Omental fat pad (tissue), 3 donors: ENCODE measurements at regions not wholly inside any gene's neighbourhood (a gene's known extent, or its start where the extent isn't known, plus 50 kb on each side); places are given as distances from the start of the nearest gene placed in this dataset.

ENCODE experiments used
- ATAC-seq: fragments of 150-250 bp; one replicate; pipeline ENCODE4 v1.9.1; 2016; ENCODE audit warnings: mild to moderate bottlenecking, moderate library complexity; ENCODE audit not compliant: low FRiP score
- DNase-seq: peaks from one replicate; pipeline ENCODE4 v3.0.0-alpha.2; 2019; ENCODE audit warnings: low spot score
- CTCF ChIP-seq, 3 donors: fragments of 450-650 bp; IDR thresholded peaks; one replicate each; pipeline ENCODE4 v1.5.1; 2016 to 2017; ENCODE audit warnings: antibody characterized with exemption in 3 of 3, mild to moderate bottlenecking in 3 of 3, moderate library complexity in 2 of 3

GRCh38 chr5:145579301-145579700 is 255.8 kb downstream of the PRELID2 start:
- ATAC-seq = no peak
- no peak for TF ChIP-seq CTCF (IDR thresholded peaks at IDR 0.05)
- DNase-seq = no peak

- DNase-seq = no peak
- no peak for TF ChIP-seq CTCF (IDR thresholded peaks at IDR 0.05)
- no peak for ATAC-seq
Measured at GRCh38 chr5:145574889-145575573, 260.1 kb downstream of the PRELID2 start.

GRCh38 chr5:145568581-145568980 is 266.6 kb downstream of the PRELID2 start:
- DNase-seq = no peak
- ATAC-seq = no peak
- TF ChIP-seq CTCF (IDR thresholded peaks at IDR 0.05) = no peak

GRCh38 chr5:145562931-145563330 is 272.2 kb downstream of the PRELID2 start:
- ATAC-seq (no peak), DNase-seq (no peak)
- no peak for TF ChIP-seq CTCF (IDR thresholded peaks at IDR 0.05)

GRCh38 chr5:145558288-145558687 is 276.9 kb downstream of the PRELID2 start:
- ATAC-seq (no peak), DNase-seq (no peak)
- TF ChIP-seq CTCF (IDR thresholded peaks at IDR 0.05) = no peak

GRCh38 chr5:145557345-145557744 is 277.8 kb downstream of the PRELID2 start:
- ATAC-seq = no peak
- no peak for TF ChIP-seq CTCF (IDR thresholded peaks at IDR 0.05)
- DNase-seq = no peak

- no peak for TF ChIP-seq CTCF (IDR thresholded peaks at IDR 0.05)
- DNase-seq (no peak), ATAC-seq (no peak)
Measured at GRCh38 chr5:145554399-145554798, 280.7 kb downstream of the PRELID2 start.
